Activated T-cell treated with anti-CD3 and anti-CD28 coated beads, Interleukin-2, amount 50 U/mL, for 72 hours (primary cell): ENCODE measurements at regions not wholly inside any gene's neighbourhood (a gene's known extent, or its start where the extent isn't known, plus 50 kb on each side); places are given as distances from the start of the nearest gene placed in this dataset.

Experiments used
- ATAC-seq, 2 donors: fragments of 150-1000 bp; cut with Tn5 transposase; replicated peaks in 1 of 2; 2 replicates each; pipeline ENCODE4 v1.10.0; 2021; ENCODE audit warnings: moderate library complexity in 2 of 2, mild to moderate bottlenecking in 1 of 2
- DNase-seq, 2 donors: peaks; one replicate each; pipeline ENCODE4 v3.0.0; 2021 to 2022; ENCODE audit warnings: mixed read lengths in 1 of 2
- H3K27ac Mint-ChIP-seq: one replicate; pipeline ENCODE4 v1.8.0; 2022; ENCODE audit warnings: mild to moderate bottlenecking, moderate library complexity, mixed read lengths
- H3K27me3 Mint-ChIP-seq: one replicate; pipeline ENCODE4 v1.8.0; 2022; ENCODE audit warnings: low read depth, mixed read lengths
- H3K36me3 Mint-ChIP-seq, 2 donors: one replicate each; pipeline ENCODE4 v1.8.0; 2022; ENCODE audit warnings: mixed read lengths in 2 of 2, mild to moderate bottlenecking in 1 of 2; ENCODE audit not compliant: insufficient read depth in 2 of 2
- H3K4me1 Mint-ChIP-seq: one replicate; pipeline ENCODE4 v1.8.0; 2022; ENCODE audit warnings: low read depth, mixed read lengths
- H3K4me3 Mint-ChIP-seq, 2 donors: one replicate each; pipeline ENCODE4 v1.8.0; 2022; ENCODE audit warnings: mild to moderate bottlenecking in 2 of 2, mixed read lengths in 2 of 2, moderate library complexity in 2 of 2
- H3K9me3 Mint-ChIP-seq, 2 donors: one replicate each; pipeline ENCODE4 v1.8.0; 2022; ENCODE audit warnings: mixed read lengths in 2 of 2

GRCh38 chr17:53942898-53943297 lies 120.2 kb downstream of the KIF2B start:
- Mint-ChIP-seq H3K27me3 (no peaks in the 10 kb centered on the region), H3K4me3 (no peak overlapping the region), H3K9me3 (no peaks in the 10 kb centered on the region), H3K36me3 (no peaks in the 10 kb centered on the region), H3K4me1 (no peaks in the 10 kb centered on the region), H3K27ac (no peak overlapping the region)
- ATAC-seq: no peak
- no peak for DNase-seq

GRCh38 chr17:53948323-53948722 lies 125.6 kb downstream of the KIF2B start:
- no peaks in the 10 kb centered on the region for H3K4me1 Mint-ChIP-seq
- peaks cover 4 to 5% of the 10 kb centered on the region in 2 donors for H3K9me3 Mint-ChIP-seq
- no peak overlapping the region for H3K27ac Mint-ChIP-seq
- ATAC-seq: no peak
- H3K27me3 Mint-ChIP-seq: no peaks in the 10 kb centered on the region
- DNase-seq: no peak
- peaks cover 1 to 7% of the 10 kb centered on the region in 2 donors for H3K36me3 Mint-ChIP-seq
- no peak overlapping the region for H3K4me3 Mint-ChIP-seq

- Mint-ChIP-seq H3K9me3 (peaks cover 9 to 15% of the 10 kb centered on the region in 2 donors), H3K4me1 (no peaks in the 10 kb centered on the region), H3K4me3 (no peak overlapping the region), H3K36me3 (peaks cover 3 to 10% of the 10 kb centered on the region in 2 donors), H3K27me3 (no peaks in the 10 kb centered on the region), H3K27ac (no peak overlapping the region)
- ATAC-seq: no peak
- DNase-seq: no peak
Observed at GRCh38 chr17:53949473-53950090, 126.9 kb downstream of the KIF2B start.

DNA sequence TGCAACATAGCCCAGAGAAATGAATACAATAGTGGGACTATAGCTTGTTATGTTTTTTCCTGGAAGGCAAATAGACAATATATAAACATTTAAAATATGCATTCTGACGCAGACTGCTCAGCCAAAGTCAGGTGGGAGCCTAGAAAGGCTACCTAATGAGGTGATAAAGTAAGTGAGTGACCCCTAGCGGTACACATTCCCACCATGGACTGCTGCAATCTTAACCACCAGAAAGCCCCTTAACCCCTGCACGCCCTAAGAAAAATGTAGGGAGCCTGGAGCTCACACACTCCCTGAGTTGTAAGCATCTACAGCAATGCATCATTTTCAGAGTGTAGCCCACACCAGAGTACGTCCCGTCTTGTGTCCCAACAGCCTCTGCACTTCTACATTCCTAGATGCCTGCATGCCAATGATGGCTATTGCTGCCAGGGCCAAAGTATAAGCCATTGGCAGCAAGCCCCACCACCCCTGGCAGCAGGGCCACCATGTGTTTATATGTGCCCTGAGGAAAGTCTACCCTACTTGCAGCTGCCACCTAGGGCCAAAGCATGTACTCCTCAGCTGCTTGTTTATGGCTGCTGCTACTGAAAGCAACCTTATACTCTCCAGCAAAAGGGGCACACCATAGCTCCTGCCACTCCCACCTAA lies 127.6 kb downstream of the KIF2B start:
- peaks cover 13 to 15% of the 10 kb centered on the region in 2 donors for H3K9me3 Mint-ChIP-seq

DNA sequence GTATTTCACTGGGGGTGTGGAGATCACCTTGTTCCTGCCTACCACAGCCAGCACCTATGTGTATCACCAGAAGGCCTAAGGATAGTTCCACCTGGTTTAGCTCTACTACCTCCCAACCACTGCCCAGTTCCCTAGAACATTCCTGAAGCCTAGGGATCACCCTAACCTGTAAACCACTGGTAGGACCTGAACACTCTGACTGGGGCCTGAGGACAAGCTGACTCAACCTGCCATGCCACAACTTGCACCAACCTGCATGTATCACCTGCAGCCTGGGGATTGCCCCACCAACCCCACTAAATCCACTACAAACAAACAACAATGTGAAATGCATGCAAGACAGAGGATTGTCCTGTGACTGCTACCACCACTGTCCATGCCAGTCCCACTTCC lies 128.1 kb downstream of the KIF2B start:
- no peak for DNase-seq
- peaks cover 15 to 18% of the 10 kb centered on the region in 2 donors for H3K9me3 Mint-ChIP-seq
- H3K27me3 Mint-ChIP-seq: no peaks in the 10 kb centered on the region
- no peak overlapping the region for H3K27ac Mint-ChIP-seq
- no peak overlapping the region for H3K4me3 Mint-ChIP-seq
- no peaks in the 10 kb centered on the region for H3K4me1 Mint-ChIP-seq
- no peak for ATAC-seq
- peaks cover 7 to 10% of the 10 kb centered on the region in 2 donors for H3K36me3 Mint-ChIP-seq

More for the DNA sequence above, 127.6 kb downstream of the KIF2B start:
- H3K4me1 Mint-ChIP-seq: no peaks in the 10 kb centered on the region
- DNase-seq (no peak), ATAC-seq (no peak)
- H3K36me3 Mint-ChIP-seq: peaks cover 4 to 10% of the 10 kb centered on the region in 2 donors
- no peak overlapping the region for H3K4me3 Mint-ChIP-seq
- H3K27me3 Mint-ChIP-seq: no peaks in the 10 kb centered on the region
- H3K27ac Mint-ChIP-seq: no peak overlapping the region

DNA sequence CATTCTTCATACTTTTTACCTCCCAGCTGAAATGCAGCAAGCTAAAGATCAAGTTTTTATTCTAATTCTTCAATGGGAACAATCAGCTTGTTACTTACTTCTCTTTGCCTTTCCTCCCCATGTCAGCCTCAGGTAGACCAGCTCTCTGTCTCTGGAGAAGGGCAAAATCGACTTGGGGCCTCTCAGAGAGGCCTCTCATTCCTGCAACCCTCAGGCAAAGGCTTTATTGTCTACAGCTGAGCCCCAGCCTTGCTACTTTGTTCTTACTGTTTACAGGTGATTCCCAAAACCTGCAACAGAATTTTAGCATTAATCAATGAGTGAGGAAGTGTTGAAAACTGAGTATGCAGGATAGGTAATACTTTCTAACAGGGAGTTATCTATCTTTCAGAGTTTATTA lies 148.6 kb downstream of the KIF2B start:
- Mint-ChIP-seq H3K27ac (no peak overlapping the region), H3K27me3 (no peaks in the 10 kb centered on the region), H3K36me3 (no peaks in the 10 kb centered on the region), H3K9me3 (peaks cover 4 to 6% of the 10 kb centered on the region in 2 donors), H3K4me1 (no peaks in the 10 kb centered on the region), H3K4me3 (no peak overlapping the region)
- DNase-seq: no peak
- ATAC-seq: no peak

DNA sequence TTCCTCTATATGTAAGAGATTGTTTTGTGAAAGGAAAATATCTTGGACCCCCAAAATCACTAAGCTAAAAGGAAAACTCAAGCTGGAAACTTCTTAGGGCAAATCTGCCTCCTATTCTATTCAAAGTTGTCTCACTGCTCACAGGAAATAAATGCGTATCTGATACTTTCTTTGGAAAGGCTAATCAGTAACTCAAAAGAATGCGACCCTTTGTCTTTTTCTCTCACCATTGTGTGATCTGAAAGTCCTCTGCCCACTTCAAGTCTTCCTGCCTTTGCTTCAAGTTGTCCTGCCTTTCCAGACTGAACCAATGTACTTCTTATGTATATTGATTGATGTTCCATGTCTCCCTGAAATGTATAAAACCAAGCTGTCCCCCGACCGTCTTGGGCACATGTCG lies 157.3 kb downstream of the KIF2B start:
- Mint-ChIP-seq H3K4me3 (no peak overlapping the region), H3K9me3 (peaks cover 4 to 7% of the 10 kb centered on the region in 2 donors), H3K4me1 (no peaks in the 10 kb centered on the region), H3K27ac (no peak overlapping the region), H3K27me3 (no peaks in the 10 kb centered on the region), H3K36me3 (no peaks in the 10 kb centered on the region)
- ATAC-seq (no peak), DNase-seq (no peak)

DNA sequence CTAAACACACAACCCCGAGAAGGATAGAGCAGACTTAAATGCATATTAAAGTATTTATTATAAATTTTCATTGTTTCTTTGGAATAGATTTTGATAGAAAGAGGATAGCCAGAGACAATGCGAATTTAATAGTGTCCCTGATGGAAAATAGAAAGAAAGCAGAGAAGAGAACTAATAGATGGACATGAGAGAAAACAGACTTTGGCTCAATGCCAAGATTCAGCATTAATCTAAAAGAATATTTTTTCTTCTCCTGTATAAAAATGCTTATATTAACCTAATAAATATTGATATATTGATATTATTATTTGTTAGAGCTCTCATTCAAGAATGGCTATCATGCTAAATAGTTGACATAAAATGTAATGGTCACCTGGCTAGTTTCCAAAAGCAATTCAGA lies 173.4 kb downstream of the KIF2B start:
- Mint-ChIP-seq H3K9me3 (peaks cover 0 to 13% of the 10 kb centered on the region in 2 donors), H3K27me3 (no peaks in the 10 kb centered on the region), H3K27ac (no peak overlapping the region), H3K36me3 (peaks cover 0 to 2% of the 10 kb centered on the region in 2 donors), H3K4me1 (no peaks in the 10 kb centered on the region), H3K4me3 (no peak overlapping the region)
- ATAC-seq (no peak), DNase-seq (no peak)

- peaks cover 0 to 17% of the 10 kb centered on the region in 2 donors for H3K9me3 Mint-ChIP-seq
- no peak overlapping the region for H3K27ac Mint-ChIP-seq
- no peaks in the 10 kb centered on the region for H3K4me1 Mint-ChIP-seq
- peaks cover 0 to 2% of the 10 kb centered on the region in 2 donors for H3K36me3 Mint-ChIP-seq
- H3K4me3 Mint-ChIP-seq: no peak overlapping the region
- H3K27me3 Mint-ChIP-seq: no peaks in the 10 kb centered on the region
- no peak for ATAC-seq
- DNase-seq: no peak
Observed at GRCh38 chr17:53996890-53997289, 174.2 kb downstream of the KIF2B start.

- H3K36me3 Mint-ChIP-seq: no peaks in the 10 kb centered on the region
- H3K4me1 Mint-ChIP-seq: no peaks in the 10 kb centered on the region
- no peak overlapping the region for H3K4me3 Mint-ChIP-seq
- no peaks in the 10 kb centered on the region for H3K27me3 Mint-ChIP-seq
- ATAC-seq (no peak), DNase-seq (no peak)
- no peak overlapping the region for H3K27ac Mint-ChIP-seq
- H3K9me3 Mint-ChIP-seq: peaks cover 3 to 12% of the 10 kb centered on the region in 2 donors
Observed at GRCh38 chr17:54007855-54008254, 185.1 kb downstream of the KIF2B start.

GRCh38 chr17:54009502-54009901 lies 186.8 kb downstream of the KIF2B start:
- Mint-ChIP-seq H3K27ac (no peak overlapping the region), H3K4me1 (no peaks in the 10 kb centered on the region), H3K27me3 (no peaks in the 10 kb centered on the region), H3K4me3 (no peak overlapping the region), H3K36me3 (no peaks in the 10 kb centered on the region), H3K9me3 (peaks cover 3 to 12% of the 10 kb centered on the region in 2 donors)
- DNase-seq: no peak
- no peak for ATAC-seq

- peaks cover 7 to 19% of the 10 kb centered on the region in 2 donors for H3K9me3 Mint-ChIP-seq
- H3K4me1 Mint-ChIP-seq: no peaks in the 10 kb centered on the region
- H3K36me3 Mint-ChIP-seq: peaks cover 0 to 2% of the 10 kb centered on the region in 2 donors
- ATAC-seq: no peak
- H3K4me3 Mint-ChIP-seq: no peak overlapping the region
- H3K27ac Mint-ChIP-seq: no peak overlapping the region
- DNase-seq: no peak
- no peaks in the 10 kb centered on the region for H3K27me3 Mint-ChIP-seq
Observed at GRCh38 chr17:54013072-54013471, 190.3 kb downstream of the KIF2B start.

- no peaks in the 10 kb centered on the region for H3K27me3 Mint-ChIP-seq
- no peak overlapping the region for H3K4me3 Mint-ChIP-seq
- ATAC-seq (no peak), DNase-seq (no peak)
- H3K27ac Mint-ChIP-seq: no peak overlapping the region
- no peaks in the 10 kb centered on the region for H3K4me1 Mint-ChIP-seq
- H3K36me3 Mint-ChIP-seq: peaks cover 0 to 2% of the 10 kb centered on the region in 2 donors
- peaks cover 9 to 21% of the 10 kb centered on the region in 2 donors for H3K9me3 Mint-ChIP-seq
Observed at GRCh38 chr17:54015734-54016133, 193.0 kb downstream of the KIF2B start.

DNA sequence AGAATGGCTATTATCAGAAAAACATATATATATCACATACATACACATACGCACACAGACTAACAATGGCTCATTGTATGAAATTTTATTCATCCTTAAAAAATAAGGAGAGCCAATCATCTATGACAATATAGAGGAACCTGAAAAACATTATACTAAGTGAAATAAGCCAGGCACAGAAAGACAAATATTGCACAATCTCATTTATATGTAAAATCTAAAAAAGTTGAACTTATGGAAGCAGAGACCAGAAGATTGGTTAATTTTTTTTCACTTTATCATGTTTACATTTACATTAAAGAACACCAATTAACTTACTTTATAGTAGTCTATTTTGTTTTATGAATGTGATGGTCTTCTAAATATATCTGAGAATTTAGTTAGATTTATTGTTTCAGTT lies 198.7 kb downstream of the KIF2B start:
- H3K4me3 Mint-ChIP-seq: no peak overlapping the region
- H3K36me3 Mint-ChIP-seq: peaks cover 0 to 2% of the 10 kb centered on the region in 2 donors
- H3K9me3 Mint-ChIP-seq: peaks cover 13 to 14% of the 10 kb centered on the region in 2 donors
- DNase-seq (no peak), ATAC-seq (no peak)
- no peaks in the 10 kb centered on the region for H3K27me3 Mint-ChIP-seq
- no peak overlapping the region for H3K27ac Mint-ChIP-seq
- H3K4me1 Mint-ChIP-seq: no peaks in the 10 kb centered on the region
